Colonic mucosa (tissue), 4 donors: ENCODE measurements at regions not wholly inside any gene's neighbourhood (a gene's known extent, or its start where the extent isn't known, plus 50 kb on each side); places are given as distances from the start of the nearest gene placed in this dataset.

Experiments used
- DNase-seq: peaks from one replicate; pipeline ENCODE4 v3.0.0-alpha.2; 2020
- H3K27ac ChIP-seq: fragments of 200-600 bp; one replicate; pipeline ENCODE4 v1.8.0; 2021
- H3K27me3 ChIP-seq: fragments of 200-600 bp; one replicate; pipeline ENCODE4 v1.8.0; 2021
- H3K36me3 ChIP-seq: fragments of 200-600 bp; one replicate; pipeline ENCODE4 v1.8.0; 2021
- H3K4me1 ChIP-seq: fragments of 200-600 bp; one replicate; pipeline ENCODE4 v1.8.0; 2021; ENCODE audit warnings: mild to moderate bottlenecking
- H3K4me3 ChIP-seq: fragments of 200-600 bp; one replicate; pipeline ENCODE4 v1.8.0; 2021
- H3K9ac ChIP-seq, 2 donors: one replicate each; pipeline ENCODE4 v1.7.0; 2013; ENCODE audit warnings: control low read depth in 2 of 2, low read depth in 2 of 2, low read length in 2 of 2
- H3K9me3 ChIP-seq: fragments of 200-600 bp; one replicate; pipeline ENCODE4 v1.8.0; 2021
- CTCF ChIP-seq: fragments of 200-600 bp; IDR thresholded peaks from one replicate; pipeline ENCODE4 v1.8.0; 2022; ENCODE audit warnings: antibody characterized with exemption, mild to moderate bottlenecking
- intact Hi-C: fragments of 100-400 bp; cut with DNase I; formaldehyde crosslinking; loops from one replicate; pipeline ENCODE4 v1.14.1; 2022
- donor health status: healthy.
- donor health status: DM: no; HTN: no; CAD: no.
- donor health status: DM: no; HTN: no; CAD: no.

GRCh38 chr12:97358361-97358760 lies 104.2 kb upstream of the RMST start:
- Histone ChIP-seq H3K27me3 (no peaks in the 10 kb centered on the region), H3K27ac (no peak overlapping the region), H3K4me1 (no peaks in the 10 kb centered on the region), H3K4me3 (no peak overlapping the region), H3K9me3 (no peaks in the 10 kb centered on the region), H3K36me3 (no peaks in the 10 kb centered on the region), H3K9ac (no peak overlapping the region)
- DNase-seq: no peak
- intact Hi-C loops: no loop called here
- TF ChIP-seq CTCF: no peak

GRCh38 chr12:97359021-97359690 lies 103.4 kb upstream of the RMST start:
- no peak overlapping the region for H3K9ac ChIP-seq

GRCh38 chr12:97363693-97364092 lies 98.9 kb upstream of the RMST start:
- Histone ChIP-seq H3K9me3 (no peaks in the 10 kb centered on the region), H3K27me3 (no peaks in the 10 kb centered on the region), H3K4me1 (no peaks in the 10 kb centered on the region), H3K4me3 (no peak overlapping the region), H3K36me3 (no peaks in the 10 kb centered on the region), H3K9ac (no peak overlapping the region), H3K27ac (no peak overlapping the region)
- no peak for DNase-seq
- intact Hi-C loops: no loop called here
- no peak for TF ChIP-seq CTCF

More at GRCh38 chr12:97359021-97359690, 103.4 kb upstream of the RMST start:
- Histone ChIP-seq H3K27me3 (no peaks in the 10 kb centered on the region), H3K4me1 (no peaks in the 10 kb centered on the region), H3K9me3 (no peaks in the 10 kb centered on the region), H3K27ac (no peak overlapping the region), H3K4me3 (no peak overlapping the region), H3K36me3 (no peaks in the 10 kb centered on the region)
- DNase-seq: no peak
- intact Hi-C loops: no loop called here
- no peak for TF ChIP-seq CTCF

- Histone ChIP-seq H3K9me3 (no peaks in the 10 kb centered on the region), H3K36me3 (no peaks in the 10 kb centered on the region), H3K27ac (no peak overlapping the region), H3K9ac (no peak overlapping the region), H3K4me3 (no peak overlapping the region), H3K4me1 (no peaks in the 10 kb centered on the region), H3K27me3 (no peaks in the 10 kb centered on the region)
- TF ChIP-seq CTCF: no peak
- no peak for DNase-seq
- intact Hi-C loops: no loop called here
Measured at GRCh38 chr12:97368462-97369163, 94.0 kb upstream of the RMST start.

GRCh38 chr12:97375310-97375709 lies 87.3 kb upstream of the RMST start:
- no peak for DNase-seq
- Histone ChIP-seq H3K27me3 (no peaks in the 10 kb centered on the region), H3K9ac (no peak overlapping the region), H3K27ac (no peak overlapping the region), H3K36me3 (no peaks in the 10 kb centered on the region), H3K4me3 (no peak overlapping the region), H3K4me1 (no peaks in the 10 kb centered on the region), H3K9me3 (no peaks in the 10 kb centered on the region)
- intact Hi-C loops: no loop called here
- no peak for TF ChIP-seq CTCF
